ENCODE measurements at regions not wholly inside any gene's neighbourhood (a gene's known extent, or its start where the extent isn't known, plus 50 kb on each side); places are given as distances from the start of the nearest gene placed in this dataset.

DNA sequence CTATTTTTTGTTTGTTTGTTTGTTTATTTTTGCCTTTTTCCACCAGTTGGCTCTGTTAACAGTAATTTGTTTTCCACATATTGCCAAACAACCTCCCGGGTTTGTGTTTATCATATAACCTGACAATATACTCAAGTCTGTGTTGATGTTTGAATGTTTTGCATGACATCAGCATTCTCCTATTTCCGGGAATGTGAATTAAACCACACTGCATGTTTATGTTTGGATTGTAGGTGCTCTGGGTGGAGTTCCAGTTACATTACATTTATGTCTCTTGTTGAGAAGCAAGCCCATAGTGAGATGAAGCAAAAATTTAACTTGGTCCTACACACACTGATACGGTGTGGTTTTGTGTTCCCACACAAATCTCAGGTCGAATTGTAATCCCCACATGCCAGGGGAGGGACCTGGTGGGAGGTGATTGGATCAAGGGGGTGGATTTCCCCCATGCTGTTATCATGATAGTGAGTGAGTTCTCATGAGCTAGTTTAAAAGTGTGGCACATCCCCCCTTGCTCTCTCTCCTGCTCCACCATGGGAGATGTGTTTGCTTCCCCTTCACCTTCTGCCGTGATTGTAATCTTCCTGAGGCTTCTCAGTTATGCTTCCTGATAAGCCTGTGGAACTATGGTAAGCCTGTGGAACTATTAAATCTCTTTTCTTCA, 54.4 kb upstream of the CLNK start:
- no peak for DNase-seq

DNA sequence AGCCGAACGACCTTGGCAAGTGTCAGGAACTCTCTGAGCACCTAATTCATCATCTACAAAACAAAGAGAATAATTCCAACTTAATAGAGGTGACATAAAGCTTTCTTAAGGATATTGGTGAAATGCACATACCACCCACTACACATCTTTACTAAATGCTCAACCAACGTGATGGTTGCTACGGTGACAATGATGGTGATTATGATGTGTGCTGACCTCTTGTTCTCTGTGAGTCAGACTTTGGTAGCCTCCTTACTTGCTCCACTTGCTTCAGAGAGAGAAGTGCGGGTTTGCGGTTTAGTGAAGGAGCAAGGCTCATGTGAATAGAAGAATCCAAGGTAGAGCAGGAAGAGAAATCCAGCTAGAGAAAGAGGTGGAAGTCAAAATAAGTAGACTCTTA, 52.8 kb upstream of the CLNK start:
- no peak for DNase-seq

DNA sequence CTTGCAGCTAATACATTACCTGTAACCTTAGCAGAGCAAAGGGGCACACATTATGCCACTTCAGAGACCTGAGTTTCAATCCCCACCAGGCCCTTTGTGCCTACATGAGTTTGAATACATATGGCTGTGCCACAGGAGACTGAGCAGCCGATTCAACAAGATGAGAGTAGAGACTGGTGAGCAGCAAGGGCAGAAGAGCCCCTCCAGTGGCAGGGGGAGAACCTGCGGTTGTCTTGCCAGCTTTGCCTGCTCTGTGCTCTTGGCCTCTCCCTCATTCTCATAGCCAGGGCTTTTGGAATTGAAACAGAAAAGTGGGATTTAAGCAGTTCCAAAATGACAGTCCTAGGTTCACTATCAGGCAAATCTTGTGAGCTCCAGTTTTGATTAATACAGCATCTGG, 52.3 kb upstream of the CLNK start:
- no peak for DNase-seq

DNA sequence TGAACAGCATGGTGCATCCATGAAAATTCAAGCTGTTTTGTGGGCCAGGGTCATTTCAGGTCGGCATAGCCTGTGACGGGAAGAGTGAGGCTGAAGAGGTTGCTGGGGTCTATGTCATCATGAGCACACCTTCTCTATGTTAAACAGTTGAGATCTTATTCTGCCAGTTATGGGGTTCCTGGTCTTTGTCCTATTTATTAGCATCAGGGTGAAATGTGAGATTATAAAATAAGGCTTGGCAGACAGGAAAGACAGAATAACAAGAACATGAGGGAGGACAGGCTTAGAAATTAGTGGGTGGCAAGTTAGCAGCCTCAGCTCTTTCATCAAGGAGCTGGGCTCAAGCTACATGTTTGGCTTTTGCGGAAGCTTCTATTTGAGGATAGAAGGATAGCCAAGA, 51.7 kb upstream of the CLNK start:
- DNase-seq: no peak

DNA sequence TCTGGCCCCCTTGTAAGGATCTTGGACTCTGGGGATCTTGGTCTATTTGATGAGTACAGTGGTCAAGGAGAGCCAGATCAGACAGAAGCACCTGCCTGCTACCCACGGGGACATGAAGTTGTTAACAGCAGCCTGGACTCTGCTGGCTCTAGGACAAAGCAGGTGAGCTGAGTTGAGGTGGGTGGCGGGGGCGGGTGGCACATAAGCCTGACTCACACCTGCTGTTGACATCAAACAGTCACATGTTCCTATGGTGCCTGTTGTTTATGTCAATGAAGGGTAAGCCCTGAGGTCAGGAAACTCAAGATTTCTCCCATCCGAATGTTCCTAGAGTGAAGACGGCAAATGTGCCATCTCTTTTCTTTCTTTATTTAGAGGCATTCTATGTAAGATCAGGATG, 50.1 kb upstream of the CLNK start:
- no peak for DNase-seq
